ENCODE measurements at regions not wholly inside any gene's neighbourhood (a gene's known extent, or its start where the extent isn't known, plus 50 kb on each side); places are given as distances from the start of the nearest gene placed in this dataset.

GRCh38 chr12:13887779-13888388, 93.5 kb downstream of the GRIN2B start:
- peaks cover 8% of the 10 kb centered on the region; the same call in 1 of the 2 replicates for H3K4me1 ChIP-seq (ENCODE audit: insufficient read depth, low read length)
- CTCF ChIA-PET (ENCODE audit: low intra/inter-chr PET ratio, low total read pairs), result no interaction called here

More at GRCh38 chr12:13887779-13888388, 93.5 kb downstream of the GRIN2B start:
- no peaks in the 10 kb centered on the region for H3K79me2 ChIP-seq (ENCODE audit: insufficient read depth, low read length)
- no peak overlapping the region for H3K4me2 ChIP-seq (ENCODE audit: low read depth, low read length)
- H4K20me1 ChIP-seq (ENCODE audit: insufficient read depth, low read length), result no peaks in the 10 kb centered on the region
- intact Hi-C loops (cut with micrococcal nuclease; ENCODE audit: unreplicated experiment) (no loop called here), in situ Hi-C loops (cut with HindIII; ENCODE audit: extremely low pct_ligation_motif_present, low pct_unique_long_range_greater_than_20kb) (no loop called here)
- H3K36me3 ChIP-seq (replicated peaks in 1 of 2; ENCODE audit: control insufficient read depth in 1 of 2, insufficient read depth in 2 of 2, low read length in 2 of 2), result no peaks in the 10 kb centered on the region
- DNase-seq (ENCODE audit: low spot score) (no peak), ATAC-seq (peak; percentile 78), FAIRE-seq (no peak)
- peak; percentile 66 for TF ChIP-seq CEBPB (IDR thresholded peaks at IDR 0.05; ENCODE audit: borderline replicate concordance, low read depth, low read length)
- no peak for TF ChIP-seq ZHX2 (IDR thresholded peaks at IDR 0.05; ENCODE audit: low read depth)
- TF ChIP-seq ZHX2 (CRISPR knock-in tag; IDR thresholded peaks at IDR 0.05; ENCODE audit: borderline replicate concordance), result no peak
- TF ChIP-seq CEBPG (CRISPR knock-in tag; IDR thresholded peaks at IDR 0.05), result peak; percentile 47
- no peak overlapping the region for H3K9ac ChIP-seq (ENCODE audit: insufficient read depth, low read depth, low read length)
- H2AFZ ChIP-seq (ENCODE audit: low read length), result no peak overlapping the region
- H3K27ac ChIP-seq (ENCODE audit: extremely low read length, insufficient read depth, low read length), result no peak overlapping the region
- no TSS peak for BruUV-seq (replicated peaks)
- H3K27me3 ChIP-seq (ENCODE audit: control insufficient read depth in 1 of 2, insufficient read depth in 2 of 2, low read length in 2 of 2), result 0 out of 5 replicates have a peak, but pooled peaks cover 0 to 4% of the 10 kb centered on the region in 2 experiments
- no peak overlapping the region for H3K4me3 ChIP-seq (replicated peaks in 1 of 3; ENCODE audit: insufficient read depth in 1 of 3, low read depth in 2 of 3, low read length in 3 of 3)
- POLR2A ChIA-PET, result no interaction called here
- H3K9me3 ChIP-seq (ENCODE audit: low read length), result no peaks in the 10 kb centered on the region
- WGBS (ENCODE audit: low lambda C conversion rate), result 12% methylated on average over 8 of the region's 8 CpGs

All from HepG2 (cell line).